DND-41 (cell line): ENCODE measurements at regions not wholly inside any gene's neighbourhood (a gene's known extent, or its start where the extent isn't known, plus 50 kb on each side); places are given as distances from the start of the nearest gene placed in this dataset.

Source experiments
- EZH2 ChIP-seq: IDR thresholded peaks from 3 replicates; pipeline ENCODE4 v1.6.1; 2012; ENCODE audit warnings: borderline replicate concordance, low read depth, mild to moderate bottlenecking, moderate library complexity, low read length, inconsistent platforms; ENCODE audit not compliant: severe bottlenecking
- TF ChIP-seq, protein P1 (sequence below): IDR thresholded peaks from 2 replicates; pipeline ENCODE4 v1.5.1; 2012; ENCODE audit warnings: borderline replicate concordance, low read length, moderate library complexity, mild to moderate bottlenecking; ENCODE audit not compliant: poor library complexity, severe bottlenecking; ENCODE audit errors: extremely low read depth

GRCh38 chr4:138298431-138298830 lies 56.3 kb upstream of the SLC7A11 start:
- TF ChIP-seq, protein P1, sequence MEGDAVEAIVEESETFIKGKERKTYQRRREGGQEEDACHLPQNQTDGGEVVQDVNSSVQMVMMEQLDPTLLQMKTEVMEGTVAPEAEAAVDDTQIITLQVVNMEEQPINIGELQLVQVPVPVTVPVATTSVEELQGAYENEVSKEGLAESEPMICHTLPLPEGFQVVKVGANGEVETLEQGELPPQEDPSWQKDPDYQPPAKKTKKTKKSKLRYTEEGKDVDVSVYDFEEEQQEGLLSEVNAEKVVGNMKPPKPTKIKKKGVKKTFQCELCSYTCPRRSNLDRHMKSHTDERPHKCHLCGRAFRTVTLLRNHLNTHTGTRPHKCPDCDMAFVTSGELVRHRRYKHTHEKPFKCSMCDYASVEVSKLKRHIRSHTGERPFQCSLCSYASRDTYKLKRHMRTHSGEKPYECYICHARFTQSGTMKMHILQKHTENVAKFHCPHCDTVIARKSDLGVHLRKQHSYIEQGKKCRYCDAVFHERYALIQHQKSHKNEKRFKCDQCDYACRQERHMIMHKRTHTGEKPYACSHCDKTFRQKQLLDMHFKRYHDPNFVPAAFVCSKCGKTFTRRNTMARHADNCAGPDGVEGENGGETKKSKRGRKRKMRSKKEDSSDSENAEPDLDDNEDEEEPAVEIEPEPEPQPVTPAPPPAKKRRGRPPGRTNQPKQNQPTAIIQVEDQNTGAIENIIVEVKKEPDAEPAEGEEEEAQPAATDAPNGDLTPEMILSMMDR = no peak
- no peak for TF ChIP-seq EZH2
